ENCODE measurements at regions not wholly inside any gene's neighbourhood (a gene's known extent, or its start where the extent isn't known, plus 50 kb on each side); places are given as distances from the start of the nearest gene placed in this dataset.
"Not testable (repeated sequence)": the region's sequence is repeated elsewhere in the genome, so short reads cannot be mapped to it uniquely, and the experiment has no call there.

- POLR2A ChIA-PET: no interaction called here
- no peak for DNase-seq (ENCODE audit: extremely low spot score)
- CTCF ChIA-PET: no interaction called here
- TF ChIP-seq ARNT (IDR thresholded peaks at IDR 0.05): no peak
- no peak for TF ChIP-seq SP1 (IDR thresholded peaks at IDR 0.05)
- TF ChIP-seq L3MBTL2 (conservative IDR thresholded peaks at IDR 0.05): no peak
- TF ChIP-seq LEF1 (IDR thresholded peaks at IDR 0.05; ENCODE audit: borderline replicate concordance): no peak
- TF ChIP-seq CTBP1 (IDR thresholded peaks at IDR 0.05; ENCODE audit: borderline replicate concordance): no peak
- no peak for TF ChIP-seq FOXA1 (IDR thresholded peaks at IDR 0.05)
- no peak for TF ChIP-seq HDGF (IDR thresholded peaks at IDR 0.05; ENCODE audit: borderline replicate concordance)
- no peak for TF ChIP-seq ZNF384 (IDR thresholded peaks at IDR 0.05)
These were observed 683.5 kb downstream of the RPL10L start for GRCh38 chr14:45968037-45968436.

- ChIA-PET CTCF (no interaction called here), POLR2A (no interaction called here)
- DNase-seq (ENCODE audit: extremely low spot score): no peak
- no peak for TF ChIP-seq FOXM1 (IDR thresholded peaks at IDR 0.05; ENCODE audit: borderline replicate concordance)
These were observed 696.5 kb upstream of the MIS18BP1 start for GRCh38 chr14:45949479-45949878.

- TF ChIP-seq ARNT (IDR thresholded peaks at IDR 0.05) (no peak), ELF4 (IDR thresholded peaks at IDR 0.05) (no peak), L3MBTL2 (conservative IDR thresholded peaks at IDR 0.05) (no peak), TARDBP (IDR thresholded peaks at IDR 0.05) (no peak), SUZ12 (IDR thresholded peaks at IDR 0.05) (no peak)
- DNase-seq (ENCODE audit: extremely low spot score): no peak
- ChIA-PET POLR2A (no interaction called here), CTCF (no interaction called here)
These were observed 694.8 kb upstream of the MIS18BP1 start for GRCh38 chr14:45947830-45948229.

- ChIA-PET POLR2A (no interaction called here), CTCF (no interaction called here)
- no peak for TF ChIP-seq FOXM1 (IDR thresholded peaks at IDR 0.05; ENCODE audit: borderline replicate concordance)
- no peak for TF ChIP-seq HDGF (IDR thresholded peaks at IDR 0.05; ENCODE audit: borderline replicate concordance)
- no peak for TF ChIP-seq ELF4 (IDR thresholded peaks at IDR 0.05)
- TF ChIP-seq SP1 (IDR thresholded peaks at IDR 0.05): no peak
- TF ChIP-seq TARDBP (IDR thresholded peaks at IDR 0.05): no peak
- TF ChIP-seq L3MBTL2 (conservative IDR thresholded peaks at IDR 0.05): no peak
- no peak for TF ChIP-seq LEF1 (IDR thresholded peaks at IDR 0.05; ENCODE audit: borderline replicate concordance)
- TF ChIP-seq BHLHE40 (IDR thresholded peaks at IDR 0.05; ENCODE audit: borderline replicate concordance): no peak
- no peak for TF ChIP-seq ZNF384 (IDR thresholded peaks at IDR 0.05)
- no peak for TF ChIP-seq SUZ12 (IDR thresholded peaks at IDR 0.05)
- TF ChIP-seq CTBP1 (IDR thresholded peaks at IDR 0.05; ENCODE audit: borderline replicate concordance): no peak
- no peak for TF ChIP-seq PKNOX1 (IDR thresholded peaks at IDR 0.05)
- no peak for TF ChIP-seq FOXK2 (IDR thresholded peaks at IDR 0.05)
- TF ChIP-seq ARNT (IDR thresholded peaks at IDR 0.05): no peak
- TF ChIP-seq NFRKB (IDR thresholded peaks at IDR 0.05): no peak
- TF ChIP-seq FOXA1 (IDR thresholded peaks at IDR 0.05): no peak
- no peak for DNase-seq (ENCODE audit: extremely low spot score)
These were observed 693.2 kb upstream of the MIS18BP1 start for GRCh38 chr14:45946251-45946650.

GRCh38 chr14:45940318-45940717, 687.3 kb upstream of the MIS18BP1 start:
- DNase-seq (ENCODE audit: extremely low spot score): no peak
- CTCF ChIA-PET: no interaction called here
- POLR2A ChIA-PET: no interaction called here
- TF ChIP-seq BHLHE40 (IDR thresholded peaks at IDR 0.05; ENCODE audit: borderline replicate concordance) (no peak), PKNOX1 (IDR thresholded peaks at IDR 0.05) (no peak), SP1 (IDR thresholded peaks at IDR 0.05) (no peak), NFRKB (IDR thresholded peaks at IDR 0.05) (no peak), FOXK2 (IDR thresholded peaks at IDR 0.05) (no peak), ARNT (IDR thresholded peaks at IDR 0.05) (no peak), LEF1 (IDR thresholded peaks at IDR 0.05; ENCODE audit: borderline replicate concordance) (no peak), ZNF384 (IDR thresholded peaks at IDR 0.05) (no peak), TARDBP (IDR thresholded peaks at IDR 0.05) (no peak), FOXA1 (IDR thresholded peaks at IDR 0.05) (no peak), ELF4 (IDR thresholded peaks at IDR 0.05) (no peak), HDGF (IDR thresholded peaks at IDR 0.05; ENCODE audit: borderline replicate concordance) (no peak), CTBP1 (IDR thresholded peaks at IDR 0.05; ENCODE audit: borderline replicate concordance) (no peak), FOXM1 (IDR thresholded peaks at IDR 0.05; ENCODE audit: borderline replicate concordance) (no peak), SUZ12 (IDR thresholded peaks at IDR 0.05) (no peak), L3MBTL2 (conservative IDR thresholded peaks at IDR 0.05) (no peak)

GRCh38 chr14:45939572-45939971, 686.6 kb upstream of the MIS18BP1 start:
- no peak for TF ChIP-seq L3MBTL2 (conservative IDR thresholded peaks at IDR 0.05)
- no peak for TF ChIP-seq CTBP1 (IDR thresholded peaks at IDR 0.05; ENCODE audit: borderline replicate concordance)
- TF ChIP-seq HDGF (IDR thresholded peaks at IDR 0.05; ENCODE audit: borderline replicate concordance): no peak
- no peak for TF ChIP-seq NFRKB (IDR thresholded peaks at IDR 0.05)
- POLR2A ChIA-PET: no interaction called here
- CTCF ChIA-PET: no interaction called here
- DNase-seq (ENCODE audit: extremely low spot score): no peak

GRCh38 chr14:45919995-45920394, 667.0 kb upstream of the MIS18BP1 start:
- CTCF ChIA-PET; DNase-seq (ENCODE audit: extremely low spot score); POLR2A ChIA-PET: not testable (repeated sequence)

- no peak for TF ChIP-seq FOXK2 (IDR thresholded peaks at IDR 0.05)
- TF ChIP-seq NFRKB (IDR thresholded peaks at IDR 0.05): no peak
- no peak for TF ChIP-seq PKNOX1 (IDR thresholded peaks at IDR 0.05)
- no peak for TF ChIP-seq FOXM1 (IDR thresholded peaks at IDR 0.05; ENCODE audit: borderline replicate concordance)
- no peak for TF ChIP-seq FOXA1 (IDR thresholded peaks at IDR 0.05)
- no peak for TF ChIP-seq L3MBTL2 (conservative IDR thresholded peaks at IDR 0.05)
- no peak for TF ChIP-seq ELF4 (IDR thresholded peaks at IDR 0.05)
- POLR2A ChIA-PET: no interaction called here
- no peak for DNase-seq (ENCODE audit: extremely low spot score)
- CTCF ChIA-PET: no interaction called here
These were observed 663.4 kb upstream of the MIS18BP1 start for GRCh38 chr14:45916340-45916953.

All from HEK293T (cell line).